Non-pigmented ciliary epithelial cell (primary cell): ENCODE measurements at regions not wholly inside any gene's neighbourhood (a gene's known extent, or its start where the extent isn't known, plus 50 kb on each side); places are given as distances from the start of the nearest gene placed in this dataset.

Source experiments
- DNase-seq: peaks from one replicate; pipeline ENCODE4 v3.0.0-alpha.2; 2010; ENCODE audit warnings: low read depth

DNA sequence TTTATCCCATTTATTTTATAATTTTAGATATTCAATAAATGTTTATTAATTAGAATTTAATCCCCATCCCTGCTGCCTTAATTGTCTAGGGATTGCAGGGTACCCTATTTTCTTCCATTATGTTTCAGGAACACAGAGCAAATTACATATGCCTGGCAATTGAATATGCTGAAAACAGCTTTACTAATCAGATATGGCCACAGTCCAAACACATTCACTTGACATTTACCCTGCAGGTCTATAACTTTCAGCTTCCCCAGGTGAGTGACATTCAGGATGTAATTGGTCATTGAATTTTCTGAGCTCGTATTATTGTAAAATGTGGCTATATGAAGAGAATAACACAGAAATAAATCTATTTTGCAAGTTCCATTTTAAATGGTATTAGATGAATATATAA is 218.7 kb upstream of the NDST4 start:
- DNase-seq: no peak

- DNase-seq: no peak
Observed at GRCh38 chr4:115331241-115331640, 217.8 kb upstream of the NDST4 start.

DNA sequence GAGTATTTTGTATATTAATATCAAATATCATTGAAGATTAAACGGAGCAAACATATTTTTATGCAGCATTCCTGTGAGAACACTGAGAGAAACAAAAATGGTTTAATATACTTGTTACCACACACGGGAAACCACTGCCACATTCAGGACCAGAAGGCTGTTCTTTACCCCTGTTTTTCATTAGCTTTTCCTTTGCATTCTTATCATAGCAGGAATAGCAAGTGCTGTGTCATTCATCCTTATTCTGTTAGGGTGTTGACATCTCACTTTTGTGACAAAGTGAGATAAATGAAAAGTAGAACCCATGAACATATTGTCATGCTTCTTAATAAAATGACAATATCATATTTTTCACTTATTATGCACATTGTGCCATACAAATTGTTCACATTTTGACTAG is 212.4 kb upstream of the NDST4 start:
- DNase-seq: no peak

- DNase-seq: no peak
Observed at GRCh38 chr4:115323106-115323707, 209.8 kb upstream of the NDST4 start.

GRCh38 chr4:115315182-115315581 is 201.8 kb upstream of the NDST4 start:
- DNase-seq: no peak

DNA sequence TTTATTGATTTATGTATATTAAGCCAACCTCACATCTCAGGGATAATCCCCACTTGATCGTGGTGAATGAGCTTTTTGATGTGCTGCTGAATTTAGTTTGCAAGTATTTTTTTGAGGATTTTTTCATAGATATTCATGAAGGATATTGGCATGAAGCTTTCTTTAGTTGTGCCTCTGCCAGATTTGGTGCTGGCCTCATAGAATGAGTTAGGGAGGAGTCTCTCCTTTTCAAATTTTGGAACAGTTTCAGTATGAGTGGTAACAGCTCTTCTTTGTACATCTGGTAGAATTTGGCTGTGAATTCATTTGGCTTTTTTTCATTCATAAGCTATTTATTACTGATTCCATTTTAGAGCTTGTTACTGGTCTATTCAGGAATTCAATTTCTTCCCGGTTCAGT is 197.2 kb upstream of the NDST4 start:
- DNase-seq: no peak

DNA sequence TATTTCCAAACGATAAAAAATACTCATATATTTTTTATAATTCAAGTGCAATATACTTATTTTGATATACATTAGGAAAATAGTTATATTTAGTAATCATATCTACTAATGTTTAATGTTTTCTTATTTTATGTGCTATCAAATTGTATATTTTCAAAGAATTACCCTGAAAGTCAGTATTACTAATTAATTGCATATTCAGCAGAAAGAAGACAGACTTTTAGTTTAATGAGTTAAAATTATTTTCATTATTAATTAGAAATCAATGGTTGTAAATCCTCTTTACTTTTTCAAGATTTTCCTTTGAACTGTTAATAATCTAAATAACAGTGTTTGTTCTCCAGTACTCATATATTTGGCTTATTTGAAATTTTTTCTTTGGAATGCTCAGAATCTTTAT is 181.3 kb upstream of the NDST4 start:
- DNase-seq: no peak

GRCh38 chr4:115293093-115293462 is 179.7 kb upstream of the NDST4 start:
- no peak for DNase-seq

GRCh38 chr4:115292320-115293092 is 179.1 kb upstream of the NDST4 start:
- no peak for DNase-seq

DNA sequence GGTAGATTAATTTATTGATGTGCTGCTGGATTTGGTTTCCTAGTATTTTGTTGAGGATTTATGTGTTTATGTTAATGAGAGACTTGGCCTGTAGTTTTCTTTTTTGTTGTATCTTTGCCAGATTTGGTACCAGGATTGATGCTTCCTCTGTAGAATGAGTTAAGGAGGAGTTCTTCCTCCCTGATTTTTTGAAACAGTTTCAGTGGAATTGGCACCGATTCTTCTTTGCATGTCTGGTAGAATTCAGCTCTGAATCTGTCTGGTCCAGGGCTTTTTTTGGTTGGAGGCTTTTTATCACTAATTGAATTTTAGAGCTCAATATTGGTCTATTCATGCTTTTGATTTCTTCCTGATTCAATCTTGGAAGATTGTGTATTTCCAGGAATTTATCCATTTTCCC is 174.0 kb upstream of the NDST4 start:
- no peak for DNase-seq

DNA sequence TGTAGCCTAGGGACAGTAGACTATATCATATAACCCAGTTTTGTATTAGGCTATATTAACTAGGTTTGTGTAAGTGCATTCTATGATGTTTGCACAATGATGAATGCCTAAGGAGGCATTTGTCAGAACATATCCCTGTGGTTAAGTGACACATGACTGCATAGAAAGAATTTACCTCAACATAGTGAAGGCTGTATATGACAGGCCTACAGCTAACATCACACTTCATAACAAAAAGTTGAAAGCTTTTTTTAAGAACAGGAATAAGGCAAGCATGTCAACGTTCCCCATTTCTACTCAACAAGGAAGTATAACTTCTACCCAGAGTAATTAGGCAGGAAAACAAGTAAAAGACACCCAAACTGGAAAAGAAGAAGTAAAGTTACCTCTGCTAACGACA is 165.9 kb upstream of the NDST4 start:
- no peak for DNase-seq

DNA sequence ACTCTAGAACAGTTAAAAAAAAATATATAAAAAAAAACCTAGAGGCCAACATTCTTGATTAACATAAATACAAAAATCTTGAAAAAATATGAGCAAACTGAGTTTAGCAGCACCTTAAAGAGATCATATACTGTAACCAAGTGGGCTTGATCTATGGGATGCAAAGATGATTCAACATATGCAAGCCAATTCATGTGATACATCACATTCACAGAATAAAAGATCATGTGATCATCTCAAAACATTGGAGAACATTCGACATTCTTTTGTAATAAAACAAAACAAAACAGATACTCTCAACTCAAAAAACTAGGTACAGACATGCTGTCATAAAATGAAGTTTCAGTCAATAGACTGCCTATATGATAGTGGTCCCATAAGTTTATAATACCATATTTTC is 165.4 kb upstream of the NDST4 start:
- no peak for DNase-seq

- no peak for DNase-seq
Observed at GRCh38 chr4:115275615-115276014, 162.2 kb upstream of the NDST4 start.

DNA sequence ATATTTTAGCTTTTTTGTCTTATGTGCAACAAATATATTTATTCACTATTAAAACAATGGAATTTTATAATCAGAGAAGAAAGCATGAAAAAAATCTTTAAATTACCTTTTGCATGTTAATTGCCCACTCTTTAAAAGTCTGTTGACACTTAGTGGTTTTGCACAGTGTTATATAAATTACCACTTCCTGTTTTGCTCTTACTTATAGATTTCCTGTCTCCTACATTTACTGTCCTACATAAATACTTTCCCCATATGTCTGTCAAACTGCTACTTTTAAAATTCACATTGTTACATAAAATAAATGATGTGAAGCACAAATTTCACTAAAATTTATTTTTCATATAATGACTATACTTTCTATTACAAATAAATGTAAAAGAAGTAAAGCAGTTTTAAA is 161.1 kb upstream of the NDST4 start:
- DNase-seq: no peak

DNA sequence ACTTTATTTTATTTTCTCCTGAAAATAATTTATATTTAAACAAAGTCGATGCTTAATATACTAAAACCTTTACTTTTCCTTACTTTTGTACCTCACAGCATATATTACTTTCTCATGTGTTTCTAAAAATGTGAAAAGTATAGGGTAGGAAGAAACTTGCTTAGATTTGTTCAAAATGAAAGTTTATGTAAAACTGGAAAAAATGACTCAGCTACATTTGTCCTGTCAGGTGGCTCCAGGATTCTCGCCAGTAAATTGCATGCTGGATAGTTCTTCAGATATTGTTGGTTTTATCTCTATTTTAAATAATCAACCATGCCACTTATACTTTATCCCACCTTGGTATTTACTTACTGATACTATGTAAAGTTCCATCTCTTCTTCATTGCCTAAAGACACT is 159.2 kb upstream of the NDST4 start:
- DNase-seq: no peak

DNA sequence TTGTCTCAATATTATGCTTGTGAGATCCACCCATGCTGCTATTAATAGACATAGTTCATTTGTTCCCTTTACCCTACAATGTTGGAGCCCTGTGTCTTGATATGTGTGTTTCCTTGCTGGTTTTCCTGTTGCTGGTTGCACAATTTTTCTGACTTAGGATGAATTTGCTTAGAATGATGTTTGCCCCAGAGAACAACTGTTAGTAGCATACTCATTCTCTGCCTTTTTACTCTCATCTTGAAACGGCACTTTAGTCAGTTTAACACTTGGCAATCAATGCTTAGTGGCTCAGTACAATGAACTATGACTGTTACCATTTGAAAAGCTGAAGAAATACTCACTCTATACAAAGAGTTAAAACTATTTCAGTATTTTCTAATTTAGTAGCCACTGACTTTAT is 158.8 kb upstream of the NDST4 start:
- no peak for DNase-seq

DNA sequence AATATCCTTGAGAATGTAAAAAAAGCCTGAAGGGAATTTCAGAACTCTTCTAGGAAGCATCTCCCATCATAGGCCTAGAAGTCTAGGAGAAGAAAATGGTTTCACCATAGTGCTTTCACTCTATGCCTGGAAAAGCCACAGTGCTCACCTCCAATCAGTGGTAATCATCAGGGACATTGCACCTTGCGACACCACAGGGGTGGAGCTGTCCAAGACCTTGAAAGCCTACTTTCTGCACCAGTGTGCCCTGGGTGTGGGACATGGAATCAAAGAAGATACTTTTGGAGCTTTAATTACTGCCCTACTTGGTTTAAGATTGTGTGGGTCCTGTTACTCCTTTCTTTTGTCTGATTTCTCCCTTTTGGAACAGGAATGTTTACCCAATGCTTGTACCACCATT is 146.8 kb upstream of the NDST4 start:
- DNase-seq: no peak

GRCh38 chr4:115259642-115260041 is 146.2 kb upstream of the NDST4 start:
- DNase-seq: no peak

DNA sequence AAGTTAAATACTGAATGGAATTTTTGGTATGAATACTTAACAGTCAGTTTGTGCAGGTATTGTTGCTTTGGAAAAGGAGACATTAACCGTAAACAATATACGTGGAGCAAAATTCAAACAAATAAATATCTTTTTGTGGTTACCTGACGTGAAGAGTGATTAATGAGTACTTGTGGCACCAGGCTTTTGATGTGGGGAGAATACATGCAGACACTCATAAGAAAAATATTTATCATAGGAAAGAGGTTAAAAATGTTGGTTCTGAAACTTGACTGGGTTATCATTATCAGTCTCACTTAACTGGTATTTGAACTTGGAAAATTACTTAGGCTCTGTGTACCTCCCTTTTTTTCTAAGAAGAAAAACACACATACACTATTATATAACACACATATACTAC is 136.4 kb upstream of the NDST4 start:
- DNase-seq: peak; percentile 9

- DNase-seq: no peak
Observed at GRCh38 chr4:115234405-115235093, 121.1 kb upstream of the NDST4 start.

DNA sequence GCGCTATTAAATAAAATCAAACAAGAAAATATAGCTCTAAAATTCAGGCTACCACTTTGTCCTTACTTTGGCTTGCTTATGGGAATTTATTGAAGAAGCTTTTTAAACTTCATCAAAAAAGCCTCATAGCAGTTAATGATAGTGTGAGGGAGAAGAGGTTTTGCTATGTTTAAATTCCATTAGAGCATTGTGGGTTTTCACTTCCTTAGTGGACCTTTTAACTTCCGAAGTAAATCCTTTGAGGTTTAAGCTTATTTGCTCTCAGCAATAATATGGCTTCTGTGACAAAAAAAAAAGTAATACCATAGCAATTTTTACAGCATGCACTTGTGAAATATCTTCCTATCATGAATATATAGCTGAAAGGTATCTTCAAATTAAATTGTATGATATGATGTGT is 120.2 kb upstream of the NDST4 start:
- no peak for DNase-seq

- DNase-seq: no peak
Observed at GRCh38 chr4:115229873-115230272, 116.5 kb upstream of the NDST4 start.

- DNase-seq: no peak
Observed at GRCh38 chr4:115228851-115229250, 115.4 kb upstream of the NDST4 start.

DNA sequence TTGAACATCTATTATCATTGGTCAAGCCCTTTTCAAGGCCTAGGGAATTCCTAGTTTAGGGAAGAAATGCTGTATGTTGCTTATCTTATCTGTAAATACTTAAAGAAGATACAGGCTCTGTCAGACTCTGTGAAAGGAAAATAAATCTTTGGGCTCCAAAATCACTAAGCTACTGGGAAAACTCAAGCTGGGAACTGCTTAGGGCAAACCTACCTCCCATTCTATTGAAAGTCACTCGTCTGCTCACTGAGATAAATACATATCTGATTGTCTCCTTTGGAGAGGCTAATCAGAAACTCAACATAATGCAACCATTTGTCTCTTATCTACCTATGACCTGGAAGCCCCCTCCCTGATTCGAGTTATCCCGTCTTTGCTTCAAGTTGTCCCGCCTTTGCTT is 108.6 kb upstream of the NDST4 start:
- DNase-seq: no peak
